ENCODE measurements at regions not wholly inside any gene's neighbourhood (a gene's known extent, or its start where the extent isn't known, plus 50 kb on each side); places are given as distances from the start of the nearest gene placed in this dataset.

DNA sequence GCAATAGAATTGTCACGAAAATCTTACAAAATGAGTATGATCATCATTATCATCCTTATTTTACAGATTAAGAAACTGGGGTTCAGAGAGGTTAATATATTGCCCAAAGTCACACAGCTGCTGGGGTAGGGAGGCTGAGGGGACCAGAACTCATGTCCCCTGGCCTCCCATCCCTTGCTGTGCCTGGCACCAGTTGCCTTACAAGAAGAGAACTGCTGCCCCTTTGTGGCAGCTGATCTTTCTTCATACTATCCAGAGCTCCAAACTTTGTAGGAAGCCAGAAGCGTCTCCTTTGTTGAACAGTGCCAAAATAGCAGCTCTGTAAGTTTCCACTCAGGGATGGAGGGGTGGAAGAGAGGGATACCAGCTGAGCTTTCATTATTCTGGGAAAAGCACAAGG, 236.8 kb upstream of the TBC1D5 start:
- TF ChIP-seq POLR2AphosphoS5 (IDR thresholded peaks at IDR 0.05) (no peak), POLR2A (IDR thresholded peaks at IDR 0.05) (no peak)
- TF ChIP-seq, protein P1, sequence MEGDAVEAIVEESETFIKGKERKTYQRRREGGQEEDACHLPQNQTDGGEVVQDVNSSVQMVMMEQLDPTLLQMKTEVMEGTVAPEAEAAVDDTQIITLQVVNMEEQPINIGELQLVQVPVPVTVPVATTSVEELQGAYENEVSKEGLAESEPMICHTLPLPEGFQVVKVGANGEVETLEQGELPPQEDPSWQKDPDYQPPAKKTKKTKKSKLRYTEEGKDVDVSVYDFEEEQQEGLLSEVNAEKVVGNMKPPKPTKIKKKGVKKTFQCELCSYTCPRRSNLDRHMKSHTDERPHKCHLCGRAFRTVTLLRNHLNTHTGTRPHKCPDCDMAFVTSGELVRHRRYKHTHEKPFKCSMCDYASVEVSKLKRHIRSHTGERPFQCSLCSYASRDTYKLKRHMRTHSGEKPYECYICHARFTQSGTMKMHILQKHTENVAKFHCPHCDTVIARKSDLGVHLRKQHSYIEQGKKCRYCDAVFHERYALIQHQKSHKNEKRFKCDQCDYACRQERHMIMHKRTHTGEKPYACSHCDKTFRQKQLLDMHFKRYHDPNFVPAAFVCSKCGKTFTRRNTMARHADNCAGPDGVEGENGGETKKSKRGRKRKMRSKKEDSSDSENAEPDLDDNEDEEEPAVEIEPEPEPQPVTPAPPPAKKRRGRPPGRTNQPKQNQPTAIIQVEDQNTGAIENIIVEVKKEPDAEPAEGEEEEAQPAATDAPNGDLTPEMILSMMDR (IDR thresholded peaks at IDR 0.05 in 8 of 11, conservative IDR thresholded peaks at IDR 0.05 in 3 of 11), result no peak
- Histone ChIP-seq H3K36me3 (no peaks in the 10 kb centered on the region), H3K9me3 (no peaks in the 10 kb centered on the region), H3K4me3 (no peak overlapping the region), H3K4me1 (no peaks in the 10 kb centered on the region), H3K27me3 (replicated peaks in 1 of 7) (peaks cover 0 to 4% (median 0%) of the 10 kb centered on the region in 7 donors), H3K27ac (no peak overlapping the region)
- 34 to 62% (median 47%) methylated on average over 2 of the region's 2 CpGs for WGBS, 5 donors
- intact Hi-C loops (cut with DNase I; ENCODE audit: low total_unique reads), result no loop called here
- DNase-seq, result no peak

DNA sequence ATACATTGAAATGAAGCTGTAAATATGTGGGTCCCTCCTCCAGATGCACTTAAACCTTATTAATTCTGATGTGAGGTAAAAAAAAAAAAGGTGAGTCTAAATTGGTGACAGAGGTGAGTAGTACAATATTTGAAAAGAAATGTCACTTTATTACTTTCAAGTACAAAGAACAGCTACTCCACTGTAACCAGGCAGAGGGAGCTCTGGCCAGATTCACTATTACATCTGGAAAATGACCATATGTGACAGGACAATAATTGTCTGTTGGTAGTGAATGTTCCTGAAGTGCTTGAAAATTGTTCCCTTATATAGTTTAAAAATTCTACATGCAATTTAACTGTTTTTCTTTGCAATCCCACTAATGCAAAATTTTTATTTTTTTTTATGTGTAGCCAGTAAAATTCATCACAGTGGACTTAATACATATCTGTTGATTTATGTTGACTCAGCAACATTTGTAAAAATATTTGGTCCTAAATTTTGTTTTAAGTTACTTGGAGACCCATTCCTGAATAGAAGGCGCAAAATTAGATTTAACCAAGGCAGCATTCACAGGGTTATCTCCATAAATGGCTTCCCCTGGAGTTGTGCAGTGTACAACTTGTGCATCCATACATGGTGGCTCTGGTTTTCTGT, 231.9 kb upstream of the TBC1D5 start:
- WGBS, 5 donors, result 87 to 93% (median 93%) methylated on average over 1 of the region's 1 CpG
- intact Hi-C loops (cut with DNase I; ENCODE audit: low total_unique reads), result no loop called here
- no peak for DNase-seq
- Histone ChIP-seq H3K27ac (no peak overlapping the region), H3K4me1 (no peaks in the 10 kb centered on the region), H3K36me3 (no peaks in the 10 kb centered on the region), H3K4me3 (no peak overlapping the region), H3K9me3 (no peaks in the 10 kb centered on the region), H3K27me3 (replicated peaks in 1 of 7) (no peaks in the 10 kb centered on the region)
- TF ChIP-seq POLR2A (IDR thresholded peaks at IDR 0.05) (no peak), POLR2AphosphoS5 (IDR thresholded peaks at IDR 0.05) (no peak)
- TF ChIP-seq, protein P1 (IDR thresholded peaks at IDR 0.05 in 8 of 11, conservative IDR thresholded peaks at IDR 0.05 in 3 of 11), result no peak

DNA sequence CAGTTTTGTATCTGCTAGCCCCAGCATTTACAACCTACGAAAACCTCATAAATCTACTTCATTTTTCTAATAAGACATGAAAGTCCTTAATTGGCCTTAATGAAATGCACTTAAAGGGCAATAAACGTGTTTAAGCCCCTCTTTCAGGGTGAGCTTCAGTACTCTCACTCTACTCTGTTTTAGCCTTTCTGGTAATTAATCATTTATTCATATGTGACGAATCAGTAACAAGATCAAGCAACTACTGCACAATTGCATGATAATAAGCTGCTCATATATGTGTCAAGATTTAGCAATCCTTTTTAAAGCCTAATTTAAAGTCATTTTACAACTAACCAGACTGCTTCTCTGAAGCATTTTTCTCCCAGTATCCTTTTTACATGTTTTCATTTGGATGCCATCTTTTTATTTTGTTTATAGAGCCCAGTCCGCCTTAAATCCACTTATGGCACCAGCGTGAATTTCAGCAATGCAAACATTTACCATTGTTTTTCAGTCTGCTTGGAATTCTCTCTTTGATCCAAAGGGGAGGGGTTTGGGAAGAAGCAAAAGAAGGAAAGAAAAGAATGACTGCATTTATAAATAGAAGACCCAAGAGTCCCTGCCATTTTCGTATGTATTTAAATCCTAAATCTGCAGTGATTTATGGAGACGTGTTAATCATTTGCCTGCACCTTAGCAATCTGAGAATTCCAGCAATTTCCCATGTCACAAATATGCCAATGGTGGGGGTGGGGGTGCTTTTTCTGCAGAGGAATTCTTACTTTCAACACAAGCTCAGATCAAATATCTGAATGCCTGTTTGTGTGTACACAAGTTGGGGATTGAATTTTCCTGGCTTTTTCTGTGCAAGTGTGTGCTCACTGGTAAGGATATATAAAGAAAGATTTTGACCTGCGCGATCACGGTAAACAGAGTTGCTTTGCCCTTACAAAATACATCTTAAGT, 230.8 kb upstream of the TBC1D5 start:
- 76 to 84% (median 79%) methylated on average over 10 of the region's 10 CpGs for WGBS, 5 donors
- no peak for DNase-seq
- no peak overlapping the region for H3K27ac ChIP-seq
- no peaks in the 10 kb centered on the region for H3K9me3 ChIP-seq
- no peak for TF ChIP-seq POLR2A (IDR thresholded peaks at IDR 0.05)
- TF ChIP-seq POLR2AphosphoS5 (IDR thresholded peaks at IDR 0.05), result no peak
- TF ChIP-seq, protein P1 (IDR thresholded peaks at IDR 0.05 in 8 of 11, conservative IDR thresholded peaks at IDR 0.05 in 3 of 11), result no peak
- no peaks in the 10 kb centered on the region for H3K36me3 ChIP-seq
- no peaks in the 10 kb centered on the region for H3K4me1 ChIP-seq
- no peak overlapping the region for H3K4me3 ChIP-seq
- intact Hi-C loops (cut with DNase I; ENCODE audit: low total_unique reads), result no loop called here
- H3K27me3 ChIP-seq (replicated peaks in 1 of 7), result no peaks in the 10 kb centered on the region

DNA sequence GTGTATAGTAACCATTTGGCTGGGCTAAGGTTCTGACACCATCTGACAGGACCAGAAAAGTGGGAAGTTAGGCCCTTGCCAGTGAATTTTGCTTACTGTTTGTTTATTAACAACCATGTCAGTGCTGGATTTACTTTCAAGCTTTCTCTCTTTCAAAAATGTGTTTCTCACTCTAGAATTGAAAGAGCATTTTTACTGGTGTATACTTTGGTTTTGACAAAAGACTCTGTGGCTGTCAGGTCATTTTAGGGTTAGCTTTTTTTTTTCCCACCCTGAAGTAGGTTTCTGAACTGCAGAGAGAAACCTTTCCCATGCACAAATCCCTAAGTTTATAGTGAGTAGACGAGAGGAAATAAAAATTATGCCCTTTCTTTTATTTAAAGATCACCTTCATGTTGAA, 230.0 kb upstream of the TBC1D5 start:
- H3K4me1 ChIP-seq, result no peaks in the 10 kb centered on the region
- H3K27ac ChIP-seq, result no peak overlapping the region
- H3K27me3 ChIP-seq (replicated peaks in 1 of 7), result peaks cover 0 to 1% (median 0%) of the 10 kb centered on the region in 7 donors
- H3K36me3 ChIP-seq, result no peaks in the 10 kb centered on the region
- TF ChIP-seq POLR2A (IDR thresholded peaks at IDR 0.05), result no peak
- TF ChIP-seq, protein P1 (IDR thresholded peaks at IDR 0.05 in 8 of 11, conservative IDR thresholded peaks at IDR 0.05 in 3 of 11), result no peak
- TF ChIP-seq POLR2AphosphoS5 (IDR thresholded peaks at IDR 0.05), result no peak
- H3K9me3 ChIP-seq, result no peaks in the 10 kb centered on the region
- WGBS, 5 donors, result 52 to 76% (median 65%) methylated on average over 1 of the region's 1 CpG
- H3K4me3 ChIP-seq, result no peak overlapping the region
- DNase-seq, result no peak
- intact Hi-C loops (cut with DNase I; ENCODE audit: low total_unique reads), result no loop called here
